22Rv1 (cell line): ENCODE measurements at regions not wholly inside any gene's neighbourhood (a gene's known extent, or its start where the extent isn't known, plus 50 kb on each side); places are given as distances from the start of the nearest gene placed in this dataset.

ENCODE experiments used
- CTCF ChIP-seq: fragments of 450-650 bp; IDR thresholded peaks from 2 replicates; pipeline ENCODE4 v1.5.1; 2017; ENCODE audit warnings: mild to moderate bottlenecking
- ZFX ChIP-seq: fragments of 450-650 bp; IDR thresholded peaks from 2 replicates; pipeline ENCODE4 v1.6.1; 2017; ENCODE audit warnings: antibody characterized with exemption, borderline replicate concordance

GRCh38 chr10:8283986-8284385 lies 229.5 kb downstream of the GATA3 start:
- no peak for TF ChIP-seq CTCF
- TF ChIP-seq ZFX, result no peak
